Endothelial cell of umbilical vein (primary cell): ENCODE measurements at regions not wholly inside any gene's neighbourhood (a gene's known extent, or its start where the extent isn't known, plus 50 kb on each side); places are given as distances from the start of the nearest gene placed in this dataset.

Experiments used
- BruUV-seq: library from RNA; stranded (reverse); fragments of 400-500 nt; replicated peaks from 2 replicates; lab custom pipeline; 2021; lab: Mats Ljungman, UMichigan
- CTCF ChIA-PET: fragments of 300-600, 350-600 bp; sonication (Branson Sonifier 250); formaldehyde crosslinking; loops from one replicate; lab custom pipeline; 2021; ENCODE audit warnings: antibody characterized with exemption, inconsistent platforms; lab: Charles Lee
- POLR2A ChIA-PET: fragments of 300-600, 350-600 bp; sonication (Branson Sonifier 250); formaldehyde crosslinking; loops from one replicate; lab custom pipeline; 2021; ENCODE audit warnings: antibody characterized with exemption, inconsistent platforms; lab: Charles Lee
- DNase-seq: peaks from one replicate; pipeline ENCODE4 v3.0.0-alpha.2; 2011; ENCODE audit warnings: low read depth, low spot score
- FAIRE-seq: peaks from 2 replicates; lab custom pipeline; 2011; peaks lifted over from hg19 to GRCh38; lab: Jason Lieb, UNC
- H2AFZ ChIP-seq: 2 replicates; pipeline ENCODE4 v1.6.0; 2012; ENCODE audit warnings: low read depth, low read length, control low read depth, inconsistent platforms
- H3K27ac ChIP-seq: 2 replicates; pipeline ENCODE4 v1.5.1; 2011; ENCODE audit warnings: low read depth, mild to moderate bottlenecking, control low read depth, low read length, moderate library complexity; ENCODE audit not compliant: insufficient read depth
- H3K27me3 ChIP-seq, 2 experiments: 2 replicates each; pipeline versions ENCODE4 v1.6.0 to v1.6.1; 2011; ENCODE audit warnings: low read length in 2 of 2, mixed read lengths in 1 of 2; ENCODE audit not compliant: control insufficient read depth in 2 of 2, insufficient read depth in 2 of 2
- H3K36me3 ChIP-seq, 2 experiments: 2 replicates in 1 of 2; 3 replicates in 1 of 2; pipeline ENCODE4 v1.5.1; 2011; ENCODE audit warnings: low read length in 2 of 2, mild to moderate bottlenecking in 1 of 2, moderate library complexity in 1 of 2; ENCODE audit not compliant: control insufficient read depth in 2 of 2, insufficient read depth in 2 of 2; ENCODE audit errors: extremely low read depth in 1 of 2
- H3K4me1 ChIP-seq: 3 replicates; pipeline ENCODE4 v1.5.1; 2011; ENCODE audit warnings: mild to moderate bottlenecking, low read length; ENCODE audit not compliant: control insufficient read depth, insufficient read depth; ENCODE audit errors: extremely low read depth
- H3K4me2 ChIP-seq: 2 replicates; pipeline ENCODE4 v1.6.1; 2011; ENCODE audit warnings: low read length, control low read depth, mixed read lengths; ENCODE audit not compliant: insufficient read depth
- H3K4me3 ChIP-seq, 3 experiments: fragments of 200-600 bp in 1 of 3; sonication (generic), shearing (Covaris generic) in 1 of 3; replicated peaks in 1 of 3; 2 replicates each; pipeline ENCODE4 v1.5.1; 2011 to 2016; ENCODE audit warnings: control low read depth in 3 of 3, low read length in 3 of 3, mild to moderate bottlenecking in 2 of 3, inconsistent platforms in 1 of 3, low read depth in 1 of 3, moderate library complexity in 1 of 3; ENCODE audit not compliant: insufficient read depth in 1 of 3
- H3K79me2 ChIP-seq: 2 replicates; pipeline ENCODE4 v1.6.0; 2012; ENCODE audit warnings: low read length, inconsistent platforms; ENCODE audit not compliant: control insufficient read depth, insufficient read depth
- H3K9ac ChIP-seq: replicated peaks from 2 replicates; pipeline ENCODE3; 2011; ENCODE audit warnings: low read length, control low read depth; ENCODE audit not compliant: insufficient read depth; ENCODE audit errors: extremely low read depth
- H3K9me1 ChIP-seq: replicated peaks from 3 replicates; pipeline ENCODE4 v1.6.0; 2011; ENCODE audit warnings: mild to moderate bottlenecking, low read length; ENCODE audit not compliant: control insufficient read depth, insufficient read depth; ENCODE audit errors: extremely low read depth
- H3K9me3 ChIP-seq: replicated peaks from 2 replicates; pipeline ENCODE4 v1.5.1; 2012; ENCODE audit warnings: low read length, inconsistent platforms; ENCODE audit not compliant: control insufficient read depth, insufficient read depth
- H4K20me1 ChIP-seq: replicated peaks from 2 replicates; pipeline ENCODE3; 2011; ENCODE audit warnings: mild to moderate bottlenecking, low read length; ENCODE audit not compliant: control insufficient read depth, insufficient read depth; ENCODE audit errors: extremely low read depth
- CTCF ChIP-seq, 2 donors: IDR thresholded peaks; 1 replicate in 1 of 2; 2 replicates in 1 of 2; pipeline ENCODE4 v1.5.1; 2011; ENCODE audit warnings: low read length in 2 of 2, mild to moderate bottlenecking in 2 of 2, moderate library complexity in 2 of 2, control low read depth in 1 of 2, inconsistent platforms in 1 of 2, low read depth in 1 of 2; ENCODE audit not compliant: insufficient read depth in 1 of 2; ENCODE audit errors: extremely low read depth in 1 of 2
- EZH2 ChIP-seq: IDR thresholded peaks from 2 replicates; pipeline ENCODE4 v1.6.1; 2012; ENCODE audit warnings: borderline replicate concordance, low read depth, mild to moderate bottlenecking, moderate library complexity, low read length, inconsistent platforms; ENCODE audit not compliant: severe bottlenecking
- FOS ChIP-seq: IDR thresholded peaks from 2 replicates; pipeline ENCODE4 v1.6.1; 2011; ENCODE audit warnings: mild to moderate bottlenecking, low read length, moderate library complexity, borderline replicate concordance; ENCODE audit not compliant: insufficient read depth
- GATA2 ChIP-seq: IDR thresholded peaks from 2 replicates; pipeline ENCODE4 v1.7.0; 2011; ENCODE audit warnings: low read depth, mild to moderate bottlenecking, moderate library complexity, mixed read lengths, low read length; ENCODE audit not compliant: insufficient read length, insufficient read depth
- JUN ChIP-seq: IDR thresholded peaks from 2 replicates; pipeline ENCODE4 v1.6.1; 2011; ENCODE audit warnings: borderline replicate concordance, low read depth; ENCODE audit not compliant: insufficient read length, insufficient read depth
- MAX ChIP-seq: IDR thresholded peaks from 2 replicates; pipeline ENCODE4 v1.6.1; 2011; ENCODE audit not compliant: insufficient read depth, insufficient read length
- MYC ChIP-seq: IDR thresholded peaks from one replicate; pipeline ENCODE4 v1.6.1; 2011; ENCODE audit warnings: mild to moderate bottlenecking, low read depth, low read length
- POLR2A ChIP-seq: IDR thresholded peaks from 2 replicates; pipeline ENCODE4 v1.6.1; 2012; ENCODE audit warnings: low read depth, mild to moderate bottlenecking, control low read depth, low read length
- POLR2AphosphoS5 ChIP-seq: IDR thresholded peaks from 2 replicates; pipeline ENCODE4 v1.6.1; 2012; ENCODE audit warnings: low read depth, mild to moderate bottlenecking, control low read depth, low read length, moderate library complexity; ENCODE audit not compliant: insufficient read depth
- dilution Hi-C: fragments of 300-500 bp; cut with MboI; formaldehyde crosslinking; loops from one replicate; pipeline ENCODE4 v1.15.0; 2019; ENCODE audit warnings: low sequenced_read_pairs; ENCODE audit not compliant: extremely low pct_ligation_motif_present
- intact Hi-C: fragments of 100-400 bp; cut with micrococcal nuclease; formaldehyde crosslinking; loops from one replicate; pipeline ENCODE4 v1.10.0; 2022

GRCh38 chr1:5810131-5810530 lies 182.1 kb downstream of the NPHP4 start:
- no peaks in the 10 kb centered on the region for H3K9me3 ChIP-seq
- H3K9ac ChIP-seq: no peak overlapping the region
- no peak overlapping the region for H3K4me2 ChIP-seq
- no peaks in the 10 kb centered on the region for H3K27me3 ChIP-seq
- intact Hi-C loops (no loop called here), dilution Hi-C loops (no loop called here)
- H3K4me1 ChIP-seq: no peaks in the 10 kb centered on the region
- H4K20me1 ChIP-seq: no peaks in the 10 kb centered on the region
- no peak overlapping the region for H3K27ac ChIP-seq
- POLR2A ChIA-PET: no interaction called here
- no TSS peak for BruUV-seq
- no peak overlapping the region for H3K4me3 ChIP-seq
- H3K9me1 ChIP-seq: no peaks in the 10 kb centered on the region
- CTCF ChIA-PET: no interaction called here
- FAIRE-seq: no peak
- H3K36me3 ChIP-seq: no peaks in the 10 kb centered on the region
- H3K79me2 ChIP-seq: no peaks in the 10 kb centered on the region
- no peak for DNase-seq
- H2AFZ ChIP-seq: no peak overlapping the region
- TF ChIP-seq POLR2A (no peak), MYC (no peak), CTCF (IDR thresholded peaks at IDR 0.05; ENCODE audit: extremely low read depth in 1 of 2, insufficient read depth in 1 of 2, low read depth in 1 of 2, low read length in 2 of 2) (no peak), EZH2 (no peak), GATA2 (no peak), FOS (no peak), JUN (no peak), POLR2AphosphoS5 (no peak), MAX (no peak)
